Calu3 (cell line): ENCODE measurements at regions not wholly inside any gene's neighbourhood (a gene's known extent, or its start where the extent isn't known, plus 50 kb on each side); places are given as distances from the start of the nearest gene placed in this dataset.
"Not testable (repeated sequence)": the region's sequence is repeated elsewhere in the genome, so short reads cannot be mapped to it uniquely, and the experiment has no call there.

Source experiments
- BruUV-seq: library from RNA; stranded (reverse); fragments of 400-500 nt; replicated peaks from 2 replicates; lab custom pipeline; 2021; lab: Mats Ljungman, UMichigan
- CTCF ChIA-PET: fragments of 300-600 bp; sonication (Branson Sonifier 250); formaldehyde crosslinking; loops from one replicate; lab custom pipeline; 2022; ENCODE audit warnings: antibody characterized with exemption; lab: Charles Lee
- DNase-seq: peaks from one replicate; pipeline ENCODE4 v3.0.0; 2022
- H3K27ac Mint-ChIP-seq: one replicate; pipeline ENCODE4 v1.8.0; 2022; ENCODE audit warnings: mixed read lengths; ENCODE audit not compliant: unreplicated experiment
- H3K27me3 Mint-ChIP-seq: one replicate; pipeline ENCODE4 v1.8.0; 2022; ENCODE audit warnings: mixed read lengths; ENCODE audit not compliant: unreplicated experiment
- H3K36me3 Mint-ChIP-seq: one replicate; pipeline ENCODE4 v1.8.0; 2022; ENCODE audit warnings: mild to moderate bottlenecking, moderate library complexity, mixed read lengths; ENCODE audit not compliant: insufficient read depth, unreplicated experiment
- H3K4me1 Mint-ChIP-seq: one replicate; pipeline ENCODE4 v1.8.0; 2022; ENCODE audit warnings: mild to moderate bottlenecking, low read depth, mixed read lengths; ENCODE audit not compliant: unreplicated experiment
- H3K4me3 Mint-ChIP-seq: one replicate; pipeline ENCODE4 v1.8.0; 2022; ENCODE audit warnings: mild to moderate bottlenecking, low read depth, moderate library complexity, mixed read lengths; ENCODE audit not compliant: unreplicated experiment
- H3K9me3 Mint-ChIP-seq: one replicate; pipeline ENCODE4 v1.8.0; 2022; ENCODE audit warnings: low read depth, mixed read lengths; ENCODE audit not compliant: unreplicated experiment
- intact Hi-C: fragments of 100-400 bp; cut with micrococcal nuclease; formaldehyde crosslinking; loops from one replicate; pipeline ENCODE4 v1.10.0; 2022; ENCODE audit not compliant: unreplicated experiment
- TF ChIP-seq, protein P1 (sequence below): fragments of 200-600 bp; IDR thresholded peaks from one replicate; pipeline ENCODE4 v1.8.0; 2022; ENCODE audit warnings: antibody characterized with exemption; ENCODE audit not compliant: unreplicated experiment

GRCh38 chr13:50425772-50426171 lies 410.5 kb downstream of the KCNRG start:
- H3K36me3 Mint-ChIP-seq: no peaks in the 10 kb centered on the region
- H3K4me1 Mint-ChIP-seq: peaks cover 9% of the 10 kb centered on the region
- intact Hi-C loops: no loop called here
- H3K27ac Mint-ChIP-seq: no peak overlapping the region
- H3K27me3 Mint-ChIP-seq: no peaks in the 10 kb centered on the region
- no peaks in the 10 kb centered on the region for H3K9me3 Mint-ChIP-seq
- H3K4me3 Mint-ChIP-seq: no peak overlapping the region
- TF ChIP-seq, protein P1, sequence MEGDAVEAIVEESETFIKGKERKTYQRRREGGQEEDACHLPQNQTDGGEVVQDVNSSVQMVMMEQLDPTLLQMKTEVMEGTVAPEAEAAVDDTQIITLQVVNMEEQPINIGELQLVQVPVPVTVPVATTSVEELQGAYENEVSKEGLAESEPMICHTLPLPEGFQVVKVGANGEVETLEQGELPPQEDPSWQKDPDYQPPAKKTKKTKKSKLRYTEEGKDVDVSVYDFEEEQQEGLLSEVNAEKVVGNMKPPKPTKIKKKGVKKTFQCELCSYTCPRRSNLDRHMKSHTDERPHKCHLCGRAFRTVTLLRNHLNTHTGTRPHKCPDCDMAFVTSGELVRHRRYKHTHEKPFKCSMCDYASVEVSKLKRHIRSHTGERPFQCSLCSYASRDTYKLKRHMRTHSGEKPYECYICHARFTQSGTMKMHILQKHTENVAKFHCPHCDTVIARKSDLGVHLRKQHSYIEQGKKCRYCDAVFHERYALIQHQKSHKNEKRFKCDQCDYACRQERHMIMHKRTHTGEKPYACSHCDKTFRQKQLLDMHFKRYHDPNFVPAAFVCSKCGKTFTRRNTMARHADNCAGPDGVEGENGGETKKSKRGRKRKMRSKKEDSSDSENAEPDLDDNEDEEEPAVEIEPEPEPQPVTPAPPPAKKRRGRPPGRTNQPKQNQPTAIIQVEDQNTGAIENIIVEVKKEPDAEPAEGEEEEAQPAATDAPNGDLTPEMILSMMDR: no peak
- no TSS peak for BruUV-seq
- DNase-seq: no peak
- CTCF ChIA-PET: no interaction called here

DNA sequence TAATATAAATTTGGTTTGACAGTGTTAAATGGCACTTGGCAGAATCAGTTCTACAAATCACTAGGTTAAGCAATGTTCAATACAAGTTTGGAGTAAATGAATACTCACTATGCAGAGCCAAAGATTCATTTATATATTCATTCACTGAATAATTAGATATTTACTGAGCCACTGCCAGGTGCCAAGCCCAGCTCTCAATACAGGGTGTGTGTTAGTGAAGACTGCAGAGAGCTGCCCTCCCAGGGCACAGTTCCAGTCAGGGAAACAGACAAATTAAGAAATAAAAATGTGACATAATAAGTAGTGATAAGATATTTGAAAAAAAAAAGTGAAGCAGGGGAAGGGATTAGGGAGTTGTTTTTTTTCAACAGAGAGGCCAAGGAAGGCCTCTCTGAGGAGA lies 411.7 kb downstream of the KCNRG start:
- no peak for DNase-seq
- H3K4me3 Mint-ChIP-seq: no peak overlapping the region
- intact Hi-C loops: no loop called here
- TF ChIP-seq, protein P1: no peak
- H3K27me3 Mint-ChIP-seq: no peaks in the 10 kb centered on the region
- H3K36me3 Mint-ChIP-seq: no peaks in the 10 kb centered on the region
- CTCF ChIA-PET: no interaction called here
- no peaks in the 10 kb centered on the region for H3K9me3 Mint-ChIP-seq
- H3K4me1 Mint-ChIP-seq: no peaks in the 10 kb centered on the region
- BruUV-seq: no TSS peak
- no peak overlapping the region for H3K27ac Mint-ChIP-seq

GRCh38 chr13:50427511-50427910 lies 412.3 kb downstream of the KCNRG start:
- H3K9me3 Mint-ChIP-seq, H3K36me3 Mint-ChIP-seq, intact Hi-C loops, H3K4me1 Mint-ChIP-seq, H3K27me3 Mint-ChIP-seq, H3K4me3 Mint-ChIP-seq, BruUV-seq, H3K27ac Mint-ChIP-seq, DNase-seq: not testable (repeated sequence)
- CTCF ChIA-PET: interaction anchor here (1.8 kb wide), 1 partner anchor 38 kb away, joined by 3 read pairs; no protein-coding TSS in a partner anchor

DNA sequence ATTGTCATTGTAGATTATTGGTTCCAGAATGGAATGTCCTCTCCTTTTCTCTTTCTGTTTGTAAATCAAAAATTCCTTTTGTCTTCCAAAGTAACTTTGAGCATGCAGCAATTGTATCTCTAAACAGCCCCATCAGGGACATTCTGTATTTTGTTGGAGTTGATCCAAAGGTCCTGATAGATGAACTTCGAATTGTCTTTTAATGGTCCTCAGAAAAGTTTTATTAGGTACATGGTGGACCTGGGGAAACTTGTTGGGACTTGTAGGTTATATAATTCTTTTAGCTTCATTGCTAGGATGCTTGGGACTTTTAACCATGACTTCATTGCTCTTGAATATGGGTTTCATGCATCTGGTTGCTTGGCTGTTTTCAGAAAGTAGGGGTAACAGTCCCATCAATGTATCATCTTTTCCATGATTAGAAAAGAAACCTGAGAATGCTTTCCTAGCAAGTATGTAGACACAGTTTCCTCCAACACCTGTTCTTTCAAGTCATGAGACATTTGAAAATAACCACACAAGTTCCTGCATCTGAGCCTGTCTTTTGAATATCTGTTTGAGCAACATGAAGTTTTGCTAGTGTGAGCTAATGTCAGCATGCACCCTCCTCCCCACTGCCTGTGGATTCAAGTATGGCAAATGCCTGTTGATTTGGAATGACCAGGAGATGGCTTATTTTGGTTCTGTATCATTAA lies 413.1 kb downstream of the KCNRG start:
- CTCF ChIA-PET: interaction anchor here (1.8 kb wide), 1 partner anchor 38 kb away, joined by 3 read pairs; no protein-coding TSS in a partner anchor
- Mint-ChIP-seq H3K4me1 (no peaks in the 10 kb centered on the region), H3K27me3 (no peaks in the 10 kb centered on the region), H3K9me3 (no peaks in the 10 kb centered on the region), H3K36me3 (no peaks in the 10 kb centered on the region), H3K27ac (no peak overlapping the region), H3K4me3 (no peak overlapping the region)
- no peak for DNase-seq
- intact Hi-C loops: no loop called here
- no TSS peak for BruUV-seq
- TF ChIP-seq, protein P1: no peak

GRCh38 chr13:50435011-50435410 lies 408.5 kb downstream of the DLEU7 start:
- Mint-ChIP-seq H3K9me3 (no peaks in the 10 kb centered on the region), H3K27me3 (no peaks in the 10 kb centered on the region), H3K4me3 (no peak overlapping the region), H3K4me1 (no peaks in the 10 kb centered on the region), H3K36me3 (no peaks in the 10 kb centered on the region), H3K27ac (no peak overlapping the region)
- no peak for DNase-seq
- BruUV-seq: no TSS peak
- intact Hi-C loops: no loop called here
- CTCF ChIA-PET: interaction anchor here (0.6 kb wide), 1 partner anchor 77 kb away, joined by 3 read pairs; no protein-coding TSS in a partner anchor
- TF ChIP-seq, protein P1: no peak
